Breast epithelium (tissue), 3 donors: ENCODE measurements at regions not wholly inside any gene's neighbourhood (a gene's known extent, or its start where the extent isn't known, plus 50 kb on each side); places are given as distances from the start of the nearest gene placed in this dataset.

Source experiments
- POLR2AphosphoS5 ChIP-seq, 3 donors: sonication (generic); formaldehyde crosslinking; IDR thresholded peaks; one replicate each; pipeline ENCODE4 v1.6.1; 2017; ENCODE audit warnings: antibody characterized with exemption in 3 of 3
- TF ChIP-seq, protein P1 (sequence below), 3 donors: fragments of 450-650 bp; IDR thresholded peaks; one replicate each; pipeline ENCODE4 v1.5.1; 2016 to 2017; ENCODE audit warnings: antibody characterized with exemption in 3 of 3, mild to moderate bottlenecking in 3 of 3, moderate library complexity in 3 of 3

GRCh38 chr3:18075799-18076198 is 333.4 kb upstream of the TBC1D5 start:
- TF ChIP-seq, protein P1, sequence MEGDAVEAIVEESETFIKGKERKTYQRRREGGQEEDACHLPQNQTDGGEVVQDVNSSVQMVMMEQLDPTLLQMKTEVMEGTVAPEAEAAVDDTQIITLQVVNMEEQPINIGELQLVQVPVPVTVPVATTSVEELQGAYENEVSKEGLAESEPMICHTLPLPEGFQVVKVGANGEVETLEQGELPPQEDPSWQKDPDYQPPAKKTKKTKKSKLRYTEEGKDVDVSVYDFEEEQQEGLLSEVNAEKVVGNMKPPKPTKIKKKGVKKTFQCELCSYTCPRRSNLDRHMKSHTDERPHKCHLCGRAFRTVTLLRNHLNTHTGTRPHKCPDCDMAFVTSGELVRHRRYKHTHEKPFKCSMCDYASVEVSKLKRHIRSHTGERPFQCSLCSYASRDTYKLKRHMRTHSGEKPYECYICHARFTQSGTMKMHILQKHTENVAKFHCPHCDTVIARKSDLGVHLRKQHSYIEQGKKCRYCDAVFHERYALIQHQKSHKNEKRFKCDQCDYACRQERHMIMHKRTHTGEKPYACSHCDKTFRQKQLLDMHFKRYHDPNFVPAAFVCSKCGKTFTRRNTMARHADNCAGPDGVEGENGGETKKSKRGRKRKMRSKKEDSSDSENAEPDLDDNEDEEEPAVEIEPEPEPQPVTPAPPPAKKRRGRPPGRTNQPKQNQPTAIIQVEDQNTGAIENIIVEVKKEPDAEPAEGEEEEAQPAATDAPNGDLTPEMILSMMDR (IDR thresholded peaks at IDR 0.05), result no peak
- TF ChIP-seq POLR2AphosphoS5 (IDR thresholded peaks at IDR 0.05), result no peak
